ENCODE measurements at regions not wholly inside any gene's neighbourhood (a gene's known extent, or its start where the extent isn't known, plus 50 kb on each side); places are given as distances from the start of the nearest gene placed in this dataset.
A peak's percentile ranks its signal among the peaks of the same experiment; 100 is the strongest.

- Histone ChIP-seq H3K27ac (ENCODE audit: low read depth, low read length) (no peak overlapping the region), H3K36me3 (ENCODE audit: insufficient read depth, low read length) (no peaks in the 10 kb centered on the region), H3K27me3 (ENCODE audit: insufficient read depth, low read length) (no peaks in the 10 kb centered on the region), H3K4me1 (ENCODE audit: control insufficient read depth, insufficient read depth, low read length, unreplicated experiment) (peaks cover 17% of the 10 kb centered on the region), H2AFZ (ENCODE audit: low read length, unreplicated experiment) (no peak overlapping the region), H3K79me2 (ENCODE audit: control insufficient read depth, insufficient read depth, low read length, unreplicated experiment) (no peaks in the 10 kb centered on the region), H3K4me3 (ENCODE audit: low read depth, low read length) (no peak overlapping the region)
These were observed 254.1 kb upstream of the IRX4 start for GRCh38 chr5:2136728-2137333.

- Histone ChIP-seq H3K27ac (ENCODE audit: low read depth, low read length) (peak overlapping the region; percentile 93), H3K27me3 (ENCODE audit: insufficient read depth, low read length) (no peaks in the 10 kb centered on the region), H3K79me2 (ENCODE audit: control insufficient read depth, insufficient read depth, low read length, unreplicated experiment) (no peaks in the 10 kb centered on the region), H3K36me3 (ENCODE audit: insufficient read depth, low read length) (no peaks in the 10 kb centered on the region), H2AFZ (ENCODE audit: low read length, unreplicated experiment) (no peak overlapping the region), H3K4me3 (ENCODE audit: low read depth, low read length) (no peak overlapping the region), H3K4me1 (ENCODE audit: control insufficient read depth, insufficient read depth, low read length, unreplicated experiment) (peaks cover 17% of the 10 kb centered on the region)
These were observed 253.1 kb upstream of the IRX4 start for GRCh38 chr5:2135833-2136232.

- Histone ChIP-seq H3K4me3 (ENCODE audit: low read depth, low read length) (peak overlapping the region; percentile 56), H2AFZ (ENCODE audit: low read length, unreplicated experiment) (no peak overlapping the region), H3K79me2 (ENCODE audit: control insufficient read depth, insufficient read depth, low read length, unreplicated experiment) (no peaks in the 10 kb centered on the region)
These were observed 252.6 kb upstream of the IRX4 start for GRCh38 chr5:2135354-2135753.

GRCh38 chr5:2134543-2135292 is 252.0 kb upstream of the IRX4 start:
- peak overlapping the region; percentile 56 for H3K4me3 ChIP-seq (ENCODE audit: low read depth, low read length)
- H3K4me1 ChIP-seq (ENCODE audit: control insufficient read depth, insufficient read depth, low read length, unreplicated experiment): peaks cover 17% of the 10 kb centered on the region
- no peaks in the 10 kb centered on the region for H3K79me2 ChIP-seq (ENCODE audit: control insufficient read depth, insufficient read depth, low read length, unreplicated experiment)
- H3K36me3 ChIP-seq (ENCODE audit: insufficient read depth, low read length): no peaks in the 10 kb centered on the region
- no peak overlapping the region for H2AFZ ChIP-seq (ENCODE audit: low read length, unreplicated experiment)
- peak overlapping the region; percentile 93 for H3K27ac ChIP-seq (ENCODE audit: low read depth, low read length)
- no peaks in the 10 kb centered on the region for H3K27me3 ChIP-seq (ENCODE audit: insufficient read depth, low read length)

More at GRCh38 chr5:2135354-2135753, 252.6 kb upstream of the IRX4 start:
- Histone ChIP-seq H3K36me3 (ENCODE audit: insufficient read depth, low read length) (no peaks in the 10 kb centered on the region), H3K27ac (ENCODE audit: low read depth, low read length) (peak overlapping the region; percentile 93), H3K4me1 (ENCODE audit: control insufficient read depth, insufficient read depth, low read length, unreplicated experiment) (peaks cover 17% of the 10 kb centered on the region), H3K27me3 (ENCODE audit: insufficient read depth, low read length) (no peaks in the 10 kb centered on the region)

- Histone ChIP-seq H3K27ac (ENCODE audit: low read depth, low read length) (peak overlapping the region; percentile 93), H3K36me3 (ENCODE audit: insufficient read depth, low read length) (no peaks in the 10 kb centered on the region), H3K79me2 (ENCODE audit: control insufficient read depth, insufficient read depth, low read length, unreplicated experiment) (no peaks in the 10 kb centered on the region), H3K4me3 (ENCODE audit: low read depth, low read length) (no peak overlapping the region), H2AFZ (ENCODE audit: low read length, unreplicated experiment) (no peak overlapping the region), H3K27me3 (ENCODE audit: insufficient read depth, low read length) (no peaks in the 10 kb centered on the region), H3K4me1 (ENCODE audit: control insufficient read depth, insufficient read depth, low read length, unreplicated experiment) (peaks cover 17% of the 10 kb centered on the region)
These were observed 251.2 kb upstream of the IRX4 start for GRCh38 chr5:2133936-2134335.

GRCh38 chr5:2133080-2133479 is 250.4 kb upstream of the IRX4 start:
- Histone ChIP-seq H2AFZ (ENCODE audit: low read length, unreplicated experiment) (no peak overlapping the region), H3K4me1 (ENCODE audit: control insufficient read depth, insufficient read depth, low read length, unreplicated experiment) (peaks cover 17% of the 10 kb centered on the region), H3K27me3 (ENCODE audit: insufficient read depth, low read length) (no peaks in the 10 kb centered on the region)

GRCh38 chr5:2132497-2132847 is 249.7 kb upstream of the IRX4 start:
- Histone ChIP-seq H3K27ac (ENCODE audit: low read depth, low read length) (no peak overlapping the region), H3K27me3 (ENCODE audit: insufficient read depth, low read length) (no peaks in the 10 kb centered on the region), H3K36me3 (ENCODE audit: insufficient read depth, low read length) (no peaks in the 10 kb centered on the region), H2AFZ (ENCODE audit: low read length, unreplicated experiment) (no peak overlapping the region), H3K79me2 (ENCODE audit: control insufficient read depth, insufficient read depth, low read length, unreplicated experiment) (no peaks in the 10 kb centered on the region), H3K4me1 (ENCODE audit: control insufficient read depth, insufficient read depth, low read length, unreplicated experiment) (peaks cover 17% of the 10 kb centered on the region), H3K4me3 (ENCODE audit: low read depth, low read length) (no peak overlapping the region)

More at GRCh38 chr5:2133080-2133479, 250.4 kb upstream of the IRX4 start:
- H3K79me2 ChIP-seq (ENCODE audit: control insufficient read depth, insufficient read depth, low read length, unreplicated experiment): no peaks in the 10 kb centered on the region
- no peak overlapping the region for H3K27ac ChIP-seq (ENCODE audit: low read depth, low read length)
- no peak overlapping the region for H3K4me3 ChIP-seq (ENCODE audit: low read depth, low read length)
- no peaks in the 10 kb centered on the region for H3K36me3 ChIP-seq (ENCODE audit: insufficient read depth, low read length)

- no peaks in the 10 kb centered on the region for H3K27me3 ChIP-seq (ENCODE audit: insufficient read depth, low read length)
- H3K79me2 ChIP-seq (ENCODE audit: control insufficient read depth, insufficient read depth, low read length, unreplicated experiment): no peaks in the 10 kb centered on the region
- H3K4me3 ChIP-seq (ENCODE audit: low read depth, low read length): no peak overlapping the region
- no peaks in the 10 kb centered on the region for H3K36me3 ChIP-seq (ENCODE audit: insufficient read depth, low read length)
- H3K4me1 ChIP-seq (ENCODE audit: control insufficient read depth, insufficient read depth, low read length, unreplicated experiment): peaks cover 17% of the 10 kb centered on the region
- H2AFZ ChIP-seq (ENCODE audit: low read length, unreplicated experiment): no peak overlapping the region
- H3K27ac ChIP-seq (ENCODE audit: low read depth, low read length): no peak overlapping the region
These were observed 249.2 kb upstream of the IRX4 start for GRCh38 chr5:2131826-2132496.

GRCh38 chr5:2131196-2131595 is 248.5 kb upstream of the IRX4 start:
- Histone ChIP-seq H3K27ac (ENCODE audit: low read depth, low read length) (no peak overlapping the region), H2AFZ (ENCODE audit: low read length, unreplicated experiment) (no peak overlapping the region), H3K4me3 (ENCODE audit: low read depth, low read length) (no peak overlapping the region), H3K79me2 (ENCODE audit: control insufficient read depth, insufficient read depth, low read length, unreplicated experiment) (no peaks in the 10 kb centered on the region), H3K4me1 (ENCODE audit: control insufficient read depth, insufficient read depth, low read length, unreplicated experiment) (peaks cover 17% of the 10 kb centered on the region), H3K27me3 (ENCODE audit: insufficient read depth, low read length) (no peaks in the 10 kb centered on the region), H3K36me3 (ENCODE audit: insufficient read depth, low read length) (no peaks in the 10 kb centered on the region)

- H3K4me1 ChIP-seq (ENCODE audit: control insufficient read depth, insufficient read depth, low read length, unreplicated experiment): peaks cover 11% of the 10 kb centered on the region
- H3K79me2 ChIP-seq (ENCODE audit: control insufficient read depth, insufficient read depth, low read length, unreplicated experiment): no peaks in the 10 kb centered on the region
- no peak overlapping the region for H2AFZ ChIP-seq (ENCODE audit: low read length, unreplicated experiment)
- no peaks in the 10 kb centered on the region for H3K36me3 ChIP-seq (ENCODE audit: insufficient read depth, low read length)
- H3K27ac ChIP-seq (ENCODE audit: low read depth, low read length): no peak overlapping the region
- H3K27me3 ChIP-seq (ENCODE audit: insufficient read depth, low read length): no peaks in the 10 kb centered on the region
- no peak overlapping the region for H3K4me3 ChIP-seq (ENCODE audit: low read depth, low read length)
These were observed 247.6 kb upstream of the IRX4 start for GRCh38 chr5:2130361-2130760.
